ENCODE measurements at regions not wholly inside any gene's neighbourhood (a gene's known extent, or its start where the extent isn't known, plus 50 kb on each side); places are given as distances from the start of the nearest gene placed in this dataset.

GRCh38 chr20:58021481-58021880 lies 207.0 kb downstream of the ANKRD60 start:
- Histone ChIP-seq H3K27me3 (ENCODE audit: insufficient read depth, low read length, poor library complexity, severe bottlenecking) (no peaks in the 10 kb centered on the region), H3K9me3 (ENCODE audit: insufficient read depth, low read depth, low read length) (no peaks in the 10 kb centered on the region)

GRCh38 chr20:58020656-58021454 lies 207.6 kb downstream of the ANKRD60 start:
- H3K27me3 ChIP-seq (ENCODE audit: insufficient read depth, low read length, poor library complexity, severe bottlenecking) = no peaks in the 10 kb centered on the region
- TF ChIP-seq CTCF (conservative IDR thresholded peaks at IDR 0.05; ENCODE audit: low read length) (no peak), EZH2phosphoT487 (IDR thresholded peaks at IDR 0.05; ENCODE audit: borderline replicate concordance) (no peak)

More at GRCh38 chr20:58021481-58021880, 207.0 kb downstream of the ANKRD60 start:
- no peak overlapping the region for H3K9ac ChIP-seq (ENCODE audit: low read depth, low read length, poor library complexity, severe bottlenecking)
- no peak overlapping the region for H3K4me2 ChIP-seq (ENCODE audit: low read depth, low read length, poor library complexity, severe bottlenecking)
- no peaks in the 10 kb centered on the region for H3K9me2 ChIP-seq (replicated peaks; ENCODE audit: low read depth, low read length)
- no peaks in the 10 kb centered on the region for H4K20me1 ChIP-seq (ENCODE audit: insufficient read depth, low read length, poor library complexity, severe bottlenecking)
- H3K79me2 ChIP-seq (ENCODE audit: insufficient read depth, low read length) = no peaks in the 10 kb centered on the region
- H3K4me1 ChIP-seq (ENCODE audit: insufficient read depth, low read length, poor library complexity, severe bottlenecking) = no peaks in the 10 kb centered on the region
- no peaks in the 10 kb centered on the region for H3K36me3 ChIP-seq (ENCODE audit: insufficient read depth, low read length)
- H3F3A ChIP-seq (ENCODE audit: low read depth) = no peaks in the 10 kb centered on the region
- TF ChIP-seq EZH2phosphoT487 (IDR thresholded peaks at IDR 0.05; ENCODE audit: borderline replicate concordance) (no peak), CTCF (conservative IDR thresholded peaks at IDR 0.05; ENCODE audit: low read length) (no peak)
- no peak overlapping the region for H3K4me3 ChIP-seq (ENCODE audit: low read length, poor library complexity, severe bottlenecking)
- no peak overlapping the region for H2AFZ ChIP-seq (ENCODE audit: low read length)

GRCh38 chr20:58019850-58020625 lies 208.4 kb downstream of the ANKRD60 start:
- Histone ChIP-seq H3K4me3 (ENCODE audit: low read length, poor library complexity, severe bottlenecking) (no peak overlapping the region), H3K36me3 (ENCODE audit: insufficient read depth, low read length) (no peaks in the 10 kb centered on the region), H3K9me3 (ENCODE audit: insufficient read depth, low read depth, low read length) (no peaks in the 10 kb centered on the region), H3K9me2 (replicated peaks; ENCODE audit: low read depth, low read length) (no peaks in the 10 kb centered on the region), H3K4me1 (ENCODE audit: insufficient read depth, low read length, poor library complexity, severe bottlenecking) (no peaks in the 10 kb centered on the region), H3K9ac (ENCODE audit: low read depth, low read length, poor library complexity, severe bottlenecking) (no peak overlapping the region), H3K79me2 (ENCODE audit: insufficient read depth, low read length) (no peaks in the 10 kb centered on the region), H2AFZ (ENCODE audit: low read length) (no peak overlapping the region), H3K4me2 (ENCODE audit: low read depth, low read length, poor library complexity, severe bottlenecking) (no peak overlapping the region), H3F3A (ENCODE audit: low read depth) (no peaks in the 10 kb centered on the region), H4K20me1 (ENCODE audit: insufficient read depth, low read length, poor library complexity, severe bottlenecking) (no peaks in the 10 kb centered on the region), H3K27me3 (ENCODE audit: insufficient read depth, low read length, poor library complexity, severe bottlenecking) (no peaks in the 10 kb centered on the region)
- TF ChIP-seq CTCF (conservative IDR thresholded peaks at IDR 0.05; ENCODE audit: low read length) = no peak
- TF ChIP-seq EZH2phosphoT487 (IDR thresholded peaks at IDR 0.05; ENCODE audit: borderline replicate concordance) = no peak

More at GRCh38 chr20:58020656-58021454, 207.6 kb downstream of the ANKRD60 start:
- Histone ChIP-seq H3K4me1 (ENCODE audit: insufficient read depth, low read length, poor library complexity, severe bottlenecking) (no peaks in the 10 kb centered on the region), H2AFZ (ENCODE audit: low read length) (no peak overlapping the region), H3F3A (ENCODE audit: low read depth) (no peaks in the 10 kb centered on the region), H4K20me1 (ENCODE audit: insufficient read depth, low read length, poor library complexity, severe bottlenecking) (no peaks in the 10 kb centered on the region), H3K9me3 (ENCODE audit: insufficient read depth, low read depth, low read length) (no peaks in the 10 kb centered on the region), H3K36me3 (ENCODE audit: insufficient read depth, low read length) (no peaks in the 10 kb centered on the region), H3K9ac (ENCODE audit: low read depth, low read length, poor library complexity, severe bottlenecking) (no peak overlapping the region), H3K4me3 (ENCODE audit: low read length, poor library complexity, severe bottlenecking) (no peak overlapping the region), H3K9me2 (replicated peaks; ENCODE audit: low read depth, low read length) (no peaks in the 10 kb centered on the region), H3K79me2 (ENCODE audit: insufficient read depth, low read length) (no peaks in the 10 kb centered on the region), H3K4me2 (ENCODE audit: low read depth, low read length, poor library complexity, severe bottlenecking) (no peak overlapping the region)
